Left renal pelvis (tissue), 4 donors: ENCODE measurements at regions not wholly inside any gene's neighbourhood (a gene's known extent, or its start where the extent isn't known, plus 50 kb on each side); places are given as distances from the start of the nearest gene placed in this dataset.
"Not testable (repeated sequence)": the region's sequence is repeated elsewhere in the genome, so short reads cannot be mapped to it uniquely, and the experiment has no call there.

Source experiments
- DNase-seq, 4 donors: peaks; one replicate each; pipeline ENCODE4 v3.0.0-alpha.2; 2013; ENCODE audit warnings: low read depth in 4 of 4, low spot score in 3 of 4

DNA sequence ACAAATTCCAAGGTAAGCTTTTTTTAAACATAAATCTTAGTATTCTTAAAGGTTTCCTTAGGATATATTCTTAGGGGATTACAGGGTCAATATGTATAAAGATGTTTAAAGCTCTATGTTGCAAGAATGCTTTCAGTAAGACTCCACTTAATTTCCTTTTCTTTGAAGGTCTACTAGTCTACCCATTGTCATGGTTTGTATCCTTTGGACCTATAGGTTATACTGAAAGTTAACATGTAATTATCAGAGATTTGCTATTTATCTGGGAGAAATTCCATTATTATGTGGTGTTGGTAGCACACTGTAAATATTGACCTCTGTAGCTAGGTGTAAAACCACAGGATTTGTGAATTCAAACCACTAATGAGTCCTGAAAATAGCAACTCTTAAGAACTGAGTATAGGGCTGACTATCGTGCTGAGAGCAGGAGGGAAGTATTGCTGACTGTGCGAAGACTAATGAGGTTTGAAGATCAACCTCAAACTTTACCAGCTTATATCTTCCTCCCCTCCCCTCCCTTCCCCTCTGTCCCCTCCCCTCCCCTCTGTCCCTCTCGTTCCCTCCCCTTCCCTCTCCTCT lies 85.6 kb downstream of the GADD45G start:
- no peak for DNase-seq

DNA sequence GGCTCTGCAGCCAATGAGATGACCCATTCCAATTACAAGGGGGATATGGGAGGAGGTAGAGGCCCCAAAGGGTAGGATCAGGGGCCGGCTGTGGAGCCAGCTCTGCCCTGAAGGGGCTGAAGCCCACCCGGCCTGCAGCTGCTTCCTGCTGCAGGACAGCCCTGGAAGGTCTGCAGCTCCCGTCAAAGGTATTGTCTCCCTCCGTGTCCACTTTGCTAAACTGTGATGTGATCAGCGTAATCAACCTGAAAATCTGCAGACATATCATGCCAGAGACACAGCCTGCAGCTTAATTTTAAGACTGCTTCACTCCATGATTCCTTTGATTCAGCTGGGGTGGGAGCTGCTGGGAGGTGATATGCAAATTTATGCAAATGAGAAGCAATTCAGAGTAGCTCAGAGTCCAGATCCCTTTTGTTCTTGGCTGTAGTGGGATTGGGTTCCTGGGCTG lies 90.7 kb downstream of the GADD45G start:
- DNase-seq: no peak

DNA sequence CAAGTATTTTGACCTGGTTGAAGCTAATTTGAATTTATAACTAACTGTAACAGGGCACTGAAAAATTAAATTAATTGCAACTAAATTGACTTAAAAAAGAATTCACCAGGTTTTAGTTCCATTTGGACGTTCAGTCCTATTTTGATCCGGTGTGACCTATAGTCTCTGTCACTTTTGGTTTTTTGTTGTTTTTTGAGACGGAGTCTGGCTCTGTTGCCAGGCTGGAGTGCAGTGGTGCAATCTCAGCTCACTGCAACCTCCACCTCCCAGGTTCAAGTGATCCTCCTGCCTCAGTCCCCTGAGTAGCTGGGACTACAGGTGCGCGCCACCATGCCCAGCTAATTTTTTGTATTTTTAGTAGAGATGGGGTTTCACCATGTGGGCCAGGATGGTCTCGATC lies 91.2 kb downstream of the GADD45G start:
- not testable (repeated sequence) for DNase-seq

DNA sequence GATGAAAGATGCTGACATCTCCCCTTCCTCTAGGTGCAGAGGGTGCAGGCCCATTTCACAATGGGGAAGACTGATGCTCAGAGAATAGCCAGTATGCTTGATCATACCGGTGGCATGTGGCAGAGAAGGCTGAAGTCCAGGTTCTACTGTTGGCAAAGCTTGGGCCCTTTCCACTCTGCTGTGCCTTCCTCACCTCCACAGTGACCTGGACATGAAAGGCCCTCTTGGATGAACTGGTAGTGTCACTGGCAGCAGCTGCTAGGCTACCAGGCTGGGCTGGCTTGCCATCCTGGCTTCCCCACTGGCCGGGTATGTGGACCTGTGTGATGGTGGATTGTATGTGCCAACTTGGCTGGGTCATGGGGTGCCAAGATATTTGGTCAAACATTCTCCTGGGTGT lies 92.0 kb downstream of the GADD45G start:
- no peak for DNase-seq

DNA sequence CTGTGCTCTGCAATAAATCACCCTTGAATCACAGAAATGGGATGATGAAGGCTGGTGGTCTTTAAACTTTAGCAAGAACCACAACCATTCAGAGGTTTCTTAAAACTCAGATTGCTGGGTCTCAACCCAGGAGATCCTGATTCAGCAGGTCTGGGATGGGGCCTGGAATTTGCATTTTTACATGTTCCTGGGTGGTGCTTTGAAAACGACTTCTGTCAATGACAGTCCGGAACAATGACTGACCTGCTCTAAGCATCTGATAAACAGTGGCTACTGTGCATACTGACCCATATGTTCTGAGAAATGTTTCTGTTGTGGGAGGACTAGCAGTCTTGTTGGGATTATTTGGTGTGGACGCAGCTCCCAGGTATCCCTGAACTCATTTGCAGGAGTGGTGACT lies 92.7 kb downstream of the GADD45G start:
- no peak for DNase-seq

DNA sequence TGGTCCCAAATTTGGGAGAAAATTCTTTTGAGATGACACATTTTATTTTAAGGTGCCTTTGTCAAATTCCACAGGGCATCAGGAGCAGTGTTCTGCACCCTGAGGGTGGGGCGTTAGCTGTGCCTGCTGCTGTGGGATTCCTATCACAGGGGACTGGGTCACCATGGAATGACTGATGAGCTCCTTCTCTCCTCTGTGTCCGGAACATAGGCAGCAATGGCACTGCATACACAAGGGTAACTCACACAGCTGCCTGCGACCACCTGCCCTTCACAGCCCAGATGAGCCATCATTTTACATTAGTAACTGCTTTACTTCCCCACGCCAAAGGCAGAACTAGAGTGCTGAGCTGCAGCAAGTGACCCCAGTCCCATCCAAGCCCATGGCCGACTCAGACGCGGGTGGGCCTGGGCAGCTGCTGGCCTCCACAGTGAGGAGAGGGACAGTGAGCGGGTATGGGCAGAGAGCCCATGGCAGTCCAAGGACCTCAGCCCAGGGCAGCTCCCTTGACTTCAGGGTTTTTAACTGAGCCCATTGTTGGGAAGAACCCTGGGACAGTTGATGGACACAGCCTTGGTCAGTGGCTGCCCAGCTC lies 93.7 kb downstream of the GADD45G start:
- DNase-seq: no peak

DNA sequence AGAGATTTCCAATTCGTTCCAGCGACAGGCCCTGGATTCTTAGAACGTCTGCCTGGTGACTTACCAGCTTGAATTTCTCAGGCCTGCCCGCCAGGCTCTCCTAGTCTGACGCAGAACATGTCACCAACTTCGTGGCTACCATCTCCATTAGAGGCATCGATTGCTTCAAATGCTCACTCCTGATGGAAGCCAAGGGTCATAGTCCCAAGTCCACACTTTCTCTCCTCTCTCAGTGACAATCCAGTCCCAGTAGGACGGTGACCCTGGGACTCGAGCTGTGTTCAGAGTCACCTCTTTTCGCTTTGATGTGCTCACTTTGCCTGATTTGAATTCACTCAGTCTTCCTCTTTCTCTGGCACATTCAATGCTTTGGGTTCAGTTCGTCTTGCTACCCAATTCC lies 94.8 kb downstream of the GADD45G start:
- DNase-seq: no peak

DNA sequence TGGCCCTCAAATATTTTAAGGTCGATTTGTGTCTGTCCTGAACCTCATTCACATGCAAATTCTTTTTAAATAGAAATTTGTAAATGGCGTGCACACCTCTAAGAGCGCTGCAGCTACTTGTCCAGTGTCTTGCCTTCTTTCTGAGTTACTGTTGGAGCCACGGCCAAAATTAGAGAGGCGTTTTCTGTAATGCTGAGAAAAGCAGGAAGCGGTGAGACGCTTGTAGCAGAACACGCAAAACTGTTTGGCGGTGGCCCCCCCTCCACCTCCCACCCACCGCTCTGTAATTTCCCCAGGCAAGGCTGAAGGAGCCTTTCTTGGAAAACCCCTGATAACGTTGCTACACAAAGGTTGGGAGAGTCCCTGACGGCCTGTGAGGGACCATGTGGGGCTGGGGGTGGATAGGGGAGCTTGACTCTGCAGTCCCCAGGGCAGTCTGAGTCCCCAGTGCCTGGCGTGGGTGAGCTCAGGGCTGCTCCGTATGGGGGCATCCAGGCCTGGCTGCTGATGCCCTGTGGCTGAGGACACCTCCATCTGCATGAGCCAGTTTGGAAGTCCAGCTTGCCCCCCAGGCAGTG lies 96.5 kb downstream of the GADD45G start:
- DNase-seq: no peak

DNA sequence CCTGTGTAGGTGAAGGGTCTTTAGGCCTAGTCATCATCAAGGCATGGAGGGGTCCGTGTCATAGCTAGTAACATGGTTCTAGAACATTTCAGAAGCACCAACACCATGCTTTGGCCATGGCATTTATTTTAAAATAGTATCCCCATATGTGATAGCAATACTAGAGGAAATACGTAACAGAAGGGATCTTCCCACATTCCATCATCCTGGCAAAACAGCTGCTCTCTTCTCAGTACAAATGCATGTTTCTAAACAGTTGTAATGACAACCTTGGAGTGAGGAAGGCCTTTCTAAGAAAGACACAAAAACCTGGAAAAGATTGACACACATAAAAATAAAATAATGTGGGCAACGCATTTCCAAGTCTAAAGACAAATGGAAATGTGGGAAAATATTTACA lies 97.6 kb downstream of the GADD45G start:
- DNase-seq: no peak

DNA sequence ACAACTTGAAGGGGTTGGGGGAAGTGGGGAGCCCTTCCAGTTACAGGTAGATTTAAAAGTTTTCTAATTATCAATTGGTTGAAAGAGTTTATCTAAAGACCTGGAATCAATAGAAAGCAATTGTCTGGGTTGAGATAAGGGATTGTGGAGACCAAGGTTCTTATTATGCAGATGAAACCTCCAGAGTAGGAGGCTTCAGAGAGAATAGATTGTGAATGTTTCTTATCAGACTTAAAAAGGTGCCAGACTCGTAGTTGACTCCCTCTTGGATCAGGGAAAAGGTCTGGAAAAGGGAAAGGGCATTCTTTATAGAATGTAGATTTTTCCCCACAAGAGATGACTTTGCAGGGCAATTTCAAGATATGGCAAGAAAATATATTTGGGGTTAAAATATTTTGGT lies 100.8 kb downstream of the GADD45G start:
- DNase-seq: no peak

DNA sequence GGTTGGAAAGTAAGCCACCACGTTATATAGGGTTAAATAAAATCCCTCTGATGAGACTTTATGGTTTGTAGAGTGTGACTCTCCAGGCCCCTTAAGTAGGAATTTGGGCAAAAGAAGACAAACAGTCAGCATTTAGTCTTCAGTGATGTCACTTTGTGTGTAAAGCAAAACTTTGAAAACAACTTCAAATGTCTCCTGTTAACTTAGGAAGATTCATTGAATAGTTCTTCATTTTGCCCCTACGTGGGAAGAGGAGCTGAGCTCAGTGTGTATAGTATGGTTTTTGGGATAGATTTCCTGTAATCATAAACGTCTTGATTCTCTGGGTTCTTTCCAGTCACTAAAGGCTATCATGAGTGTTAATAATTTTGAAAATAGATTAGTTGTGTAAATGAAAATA lies 101.3 kb downstream of the GADD45G start:
- no peak for DNase-seq

DNA sequence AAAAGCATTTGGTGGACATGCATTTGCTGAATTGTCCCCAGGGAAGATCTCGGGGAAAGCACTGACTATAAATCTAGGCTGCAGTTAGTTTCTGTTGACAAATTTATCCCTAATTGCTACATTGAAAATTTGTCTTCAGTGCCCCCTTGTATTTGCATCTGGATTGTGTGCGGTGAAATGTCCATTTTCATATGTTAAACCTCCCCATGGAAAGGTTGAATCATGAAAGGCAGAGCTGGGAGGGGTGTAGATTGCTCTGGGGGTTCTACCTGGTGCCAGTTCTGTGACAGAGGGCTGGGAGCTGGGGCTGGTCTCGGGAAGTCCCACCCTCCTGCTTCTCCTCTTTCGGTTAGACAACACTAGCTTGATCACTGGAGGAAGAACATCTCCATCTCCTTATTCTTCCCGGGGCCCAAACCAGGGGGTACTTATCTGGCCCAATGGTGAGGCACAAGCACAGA lies 101.9 kb downstream of the GADD45G start:
- no peak for DNase-seq

DNA sequence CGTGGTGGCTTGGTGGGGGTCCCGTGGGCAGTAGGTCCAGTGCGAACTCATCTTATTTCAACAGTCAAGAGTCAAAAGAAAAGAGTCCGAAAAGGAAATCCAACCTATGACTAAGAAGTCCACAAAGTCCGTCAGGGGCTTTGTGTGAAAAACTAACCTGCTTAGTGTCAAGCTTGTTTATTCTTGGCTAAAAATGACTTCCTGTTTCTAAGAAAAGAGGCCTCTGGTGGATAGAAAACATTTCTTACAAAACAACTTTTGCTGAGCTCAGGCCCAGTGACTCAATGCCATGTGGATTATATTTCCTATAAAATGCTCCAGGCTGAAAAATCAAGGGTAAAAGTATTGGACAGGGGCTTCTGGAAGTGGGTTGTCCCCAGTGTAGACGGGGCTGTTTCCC lies 105.9 kb downstream of the GADD45G start:
- DNase-seq: no peak

DNA sequence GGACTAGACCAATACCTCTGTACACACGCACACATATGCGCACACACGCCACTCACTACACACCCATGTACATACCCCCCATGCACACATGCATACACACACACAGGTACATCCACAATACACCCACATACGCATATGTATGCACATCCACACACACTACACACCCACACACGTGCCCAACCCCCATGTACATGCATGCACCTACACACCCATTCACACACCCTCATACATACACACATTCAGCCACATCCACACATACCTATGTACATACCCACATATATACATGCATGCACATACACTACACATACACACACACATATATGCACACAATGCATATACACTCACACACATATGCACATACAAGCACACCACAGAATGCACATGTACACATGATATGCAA lies 107.1 kb downstream of the GADD45G start:
- no peak for DNase-seq

DNA sequence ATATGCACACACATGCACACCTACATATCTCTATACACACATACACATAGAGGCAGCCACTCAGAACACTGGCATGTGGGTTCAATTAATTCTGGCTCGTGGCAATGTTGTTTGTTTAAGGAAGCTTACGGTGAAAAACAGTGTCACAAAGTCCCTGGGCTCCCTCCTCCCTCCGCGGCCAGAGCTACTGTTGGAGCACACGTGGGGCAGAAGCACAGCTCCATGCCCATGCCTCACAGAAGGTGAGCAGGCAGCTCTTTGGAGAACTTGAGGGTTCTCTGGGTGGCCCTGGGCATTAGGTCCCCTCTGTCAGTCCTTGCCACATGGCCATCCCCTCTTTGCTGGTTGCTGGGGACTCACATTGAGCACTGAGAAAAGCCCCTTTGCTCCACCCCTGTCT lies 107.5 kb downstream of the GADD45G start:
- no peak for DNase-seq

DNA sequence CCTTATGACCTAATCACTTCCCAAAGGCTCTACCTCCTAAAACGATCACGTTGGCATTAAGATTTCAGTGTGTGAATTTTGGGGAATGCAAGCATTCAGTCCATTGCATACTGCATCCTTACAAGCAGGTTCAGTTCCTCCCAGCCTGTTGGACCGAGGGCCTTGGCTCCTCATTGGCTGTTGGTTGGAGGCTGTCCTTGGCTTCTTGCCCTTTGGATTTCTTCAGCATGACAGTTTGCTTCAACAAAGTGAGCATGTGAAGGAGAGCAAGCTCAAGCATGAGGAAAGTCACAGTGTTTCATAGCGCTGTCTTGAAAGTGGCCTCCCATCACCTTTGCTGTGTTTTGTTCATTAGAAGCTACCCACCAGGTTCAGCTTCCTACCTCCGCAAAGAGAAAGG lies 109.5 kb downstream of the GADD45G start:
- no peak for DNase-seq

DNA sequence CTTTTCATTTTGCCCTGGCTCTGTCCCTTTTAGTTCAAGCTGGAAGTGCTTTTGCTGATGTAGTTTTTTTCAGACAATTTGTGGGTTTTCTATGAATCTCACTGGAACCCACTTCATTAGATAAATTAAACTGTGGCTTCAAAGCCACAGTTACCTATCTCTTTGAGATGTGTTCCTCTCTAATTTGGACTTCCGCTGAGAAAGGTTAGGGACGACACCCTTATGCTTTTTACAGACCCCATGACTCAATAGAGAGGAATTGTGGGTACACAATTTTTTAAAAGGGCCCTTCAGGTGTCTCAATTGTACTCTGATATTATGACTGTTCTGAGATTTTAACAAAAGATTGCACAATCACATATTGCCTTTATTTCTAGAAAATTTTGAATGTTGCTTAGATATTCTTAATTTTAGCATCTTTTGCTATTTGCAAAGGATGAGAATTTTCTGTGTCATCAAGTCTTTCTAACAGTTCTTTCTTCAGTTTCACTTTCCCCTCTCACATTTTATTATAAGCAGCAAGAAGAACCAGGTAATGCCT lies 110.6 kb downstream of the GADD45G start:
- DNase-seq: no peak

DNA sequence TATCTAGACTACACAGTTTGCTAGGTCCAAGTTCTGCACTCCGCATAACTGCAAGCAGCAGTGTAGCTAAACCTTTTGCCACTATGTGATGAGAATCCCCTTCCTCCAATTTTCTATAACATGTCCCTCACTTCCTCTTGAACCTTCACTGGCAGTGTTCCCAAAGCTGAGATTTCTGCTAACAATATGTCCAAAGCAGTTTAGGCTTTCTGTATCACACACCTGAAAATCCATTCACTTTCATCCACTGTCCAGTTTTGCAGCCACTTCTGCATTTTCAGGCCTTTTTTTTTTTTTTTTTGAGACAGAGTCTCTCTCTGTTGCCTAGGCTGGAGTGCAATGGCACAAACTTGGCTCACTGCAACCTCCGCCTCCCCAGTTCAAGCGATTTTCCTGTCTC lies 111.1 kb downstream of the GADD45G start:
- no peak for DNase-seq

DNA sequence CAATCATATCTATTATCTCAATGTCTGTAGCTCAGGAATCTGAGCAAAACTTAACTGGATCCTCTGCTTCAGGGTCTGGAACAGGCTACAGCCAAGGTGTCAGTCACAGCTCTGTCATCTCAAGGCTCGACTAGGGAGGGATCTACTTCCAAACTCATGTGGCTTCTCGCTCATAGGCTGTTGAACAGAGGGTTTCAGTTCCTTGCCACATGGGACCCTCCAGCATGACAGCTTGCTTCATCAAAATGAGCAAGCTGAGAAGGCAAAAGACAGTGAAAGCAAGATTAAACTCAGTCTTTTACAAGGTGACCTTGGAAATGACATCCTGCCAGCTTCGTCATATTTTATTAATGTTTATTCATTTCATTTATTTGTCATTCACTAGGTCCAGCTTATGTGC lies 111.7 kb downstream of the GADD45G start:
- DNase-seq: no peak

DNA sequence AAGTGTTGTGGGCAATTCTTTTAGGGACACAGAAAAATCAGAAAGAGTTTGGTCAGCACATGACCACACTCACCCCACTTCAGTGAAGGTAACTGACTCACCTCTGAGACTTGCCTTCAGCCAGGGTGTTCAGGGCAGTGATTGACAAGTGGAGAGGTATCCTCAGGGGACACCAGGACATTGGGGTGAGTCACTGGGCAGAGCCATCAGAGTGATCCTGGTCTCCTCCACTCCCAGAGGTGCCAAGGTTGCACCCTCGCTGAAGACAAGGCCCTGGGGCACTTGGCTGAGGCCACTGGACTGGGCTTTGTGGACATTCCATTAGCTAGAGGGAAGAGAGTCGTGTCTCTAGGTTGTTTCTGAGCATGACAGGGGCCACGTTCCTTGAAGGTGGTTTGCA lies 113.4 kb downstream of the GADD45G start:
- DNase-seq: no peak

DNA sequence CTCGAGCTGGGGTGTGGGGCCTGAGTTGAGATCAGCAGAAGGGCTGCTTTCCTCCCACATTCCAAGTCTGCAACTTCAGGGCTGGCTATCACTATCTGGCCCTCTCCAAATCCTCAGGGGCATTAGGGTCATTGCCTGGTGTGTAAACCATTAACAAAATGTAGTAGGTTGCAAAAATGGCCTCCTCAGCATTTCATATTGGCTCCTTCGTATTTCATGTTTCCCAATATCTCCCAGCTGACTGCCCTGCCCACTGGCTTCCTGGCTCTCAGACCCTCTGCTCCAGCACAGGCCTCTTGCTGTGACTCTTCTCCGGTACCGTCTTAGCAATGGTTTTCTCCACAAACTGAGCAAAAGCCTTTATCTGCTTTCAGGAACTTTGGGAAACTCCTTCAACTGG lies 113.8 kb downstream of the GADD45G start:
- no peak for DNase-seq

DNA sequence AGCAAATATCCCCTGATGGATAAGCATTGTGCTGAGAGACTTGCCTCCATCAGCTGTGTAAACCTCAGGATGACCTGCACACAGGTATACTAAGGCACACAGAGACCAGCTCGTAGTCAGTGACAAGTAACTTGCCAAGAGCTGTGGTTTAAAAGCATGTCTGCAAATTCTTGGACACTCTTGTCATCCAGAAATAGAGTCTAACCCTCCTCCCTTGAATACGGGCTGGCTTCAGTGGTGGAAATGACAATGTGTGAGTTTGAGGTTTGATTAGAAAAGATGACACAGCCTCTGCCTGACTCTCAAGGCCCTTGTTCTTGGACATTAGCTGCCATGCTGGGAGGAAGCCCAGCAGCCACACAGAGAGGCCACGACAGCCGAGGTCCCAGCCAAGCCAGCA lies 114.4 kb downstream of the GADD45G start:
- no peak for DNase-seq
